Neural crest cell (in vitro differentiated cells): ENCODE measurements at regions not wholly inside any gene's neighbourhood (a gene's known extent, or its start where the extent isn't known, plus 50 kb on each side); places are given as distances from the start of the nearest gene placed in this dataset.

Experiments used
- DNase-seq: peaks from one replicate; pipeline ENCODE4 v3.0.0; 2021; ENCODE audit warnings: low read depth, mixed read lengths, low spot score
- H3K27ac Mint-ChIP-seq: one replicate; pipeline ENCODE4 v1.8.0; 2021; ENCODE audit warnings: mild to moderate bottlenecking, mixed read lengths; ENCODE audit not compliant: unreplicated experiment
- H3K27me3 Mint-ChIP-seq: 2 replicates; pipeline ENCODE4 v1.8.0; 2021; ENCODE audit warnings: low read depth, mild to moderate bottlenecking, mixed read lengths
- H3K36me3 Mint-ChIP-seq: 2 replicates; pipeline ENCODE4 v1.8.0; 2021; ENCODE audit warnings: low read depth, mild to moderate bottlenecking, mixed read lengths
- H3K4me1 Mint-ChIP-seq: 2 replicates; pipeline ENCODE4 v1.8.0; 2021; ENCODE audit warnings: mixed read lengths
- H3K4me3 Mint-ChIP-seq: one replicate; pipeline ENCODE4 v1.8.0; 2021; ENCODE audit warnings: mild to moderate bottlenecking, mixed read lengths
- H3K9me3 Mint-ChIP-seq: 2 replicates; pipeline ENCODE4 v1.8.0; 2021; ENCODE audit warnings: mixed read lengths
- CTCF ChIP-seq: fragments of 200-600 bp; sonication (generic); conservative IDR thresholded peaks from 2 replicates; pipeline ENCODE4 v1.5.0; 2021; ENCODE audit warnings: antibody characterized with exemption, mild to moderate bottlenecking

- no peak for TF ChIP-seq CTCF
- H3K36me3 Mint-ChIP-seq, result no peaks in the 10 kb centered on the region
Measured at GRCh38 chr12:74801625-74802024, 264.0 kb downstream of the ATXN7L3B start.

GRCh38 chr12:74816398-74817175 is 279.0 kb downstream of the ATXN7L3B start:
- peaks cover 5% of the 10 kb centered on the region for H3K9me3 Mint-ChIP-seq
- TF ChIP-seq CTCF, result no peak
- H3K36me3 Mint-ChIP-seq, result no peaks in the 10 kb centered on the region
- H3K27me3 Mint-ChIP-seq, result no peaks in the 10 kb centered on the region
- H3K27ac Mint-ChIP-seq, result no peak overlapping the region
- DNase-seq, result no peak
- no peaks in the 10 kb centered on the region for H3K4me1 Mint-ChIP-seq
- H3K4me3 Mint-ChIP-seq, result no peak overlapping the region

More at GRCh38 chr12:74801625-74802024, 264.0 kb downstream of the ATXN7L3B start:
- H3K9me3 Mint-ChIP-seq, result no peaks in the 10 kb centered on the region
- DNase-seq, result no peak
- no peak overlapping the region for H3K4me3 Mint-ChIP-seq
- no peak overlapping the region for H3K27ac Mint-ChIP-seq
- no peaks in the 10 kb centered on the region for H3K4me1 Mint-ChIP-seq
- no peaks in the 10 kb centered on the region for H3K27me3 Mint-ChIP-seq

DNA sequence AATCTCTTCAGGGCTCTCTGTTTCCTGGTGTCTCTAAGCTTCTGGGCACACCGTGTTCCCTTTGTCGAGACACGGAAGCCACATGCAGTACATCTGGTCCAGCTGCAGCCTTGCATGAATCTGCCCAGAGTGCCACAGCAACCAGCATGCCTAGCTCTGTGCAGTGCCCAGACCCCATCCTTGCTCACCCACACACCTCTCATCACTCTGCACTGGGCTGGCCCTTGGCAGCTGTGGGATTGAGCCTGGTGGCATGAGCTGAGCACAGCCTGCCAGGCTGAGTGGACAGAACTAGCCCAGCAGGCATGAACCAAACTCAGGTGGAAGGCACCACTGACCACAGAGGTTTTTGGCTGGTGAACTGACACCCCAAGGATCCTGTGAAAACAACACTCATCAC is 279.9 kb downstream of the ATXN7L3B start:
- DNase-seq, result no peak
- no peaks in the 10 kb centered on the region for H3K36me3 Mint-ChIP-seq
- H3K4me1 Mint-ChIP-seq, result no peaks in the 10 kb centered on the region
- no peak for TF ChIP-seq CTCF
- H3K9me3 Mint-ChIP-seq, result peaks cover 5% of the 10 kb centered on the region
- H3K27me3 Mint-ChIP-seq, result no peaks in the 10 kb centered on the region
- no peak overlapping the region for H3K27ac Mint-ChIP-seq
- H3K4me3 Mint-ChIP-seq, result no peak overlapping the region

DNA sequence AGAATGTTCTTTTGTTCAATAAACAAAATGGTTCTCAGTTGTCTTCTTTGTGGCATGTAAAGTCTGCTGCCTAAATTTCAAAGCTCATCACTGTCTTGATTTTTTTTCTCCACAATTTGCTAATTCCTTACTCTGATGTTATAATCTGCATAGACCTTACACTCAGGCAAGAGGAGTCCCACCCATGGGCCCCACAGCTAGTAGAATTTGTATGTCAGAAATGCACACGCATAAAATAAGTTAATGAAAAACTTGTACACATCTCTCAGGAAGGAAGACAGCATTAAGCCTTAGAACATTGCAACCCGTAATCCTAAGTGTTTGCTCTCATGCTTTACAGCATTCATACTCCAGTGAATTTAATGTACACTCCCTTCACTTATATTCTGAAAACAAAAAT is 280.8 kb downstream of the ATXN7L3B start:
- no peaks in the 10 kb centered on the region for H3K27me3 Mint-ChIP-seq
- no peaks in the 10 kb centered on the region for H3K4me1 Mint-ChIP-seq
- no peak overlapping the region for H3K4me3 Mint-ChIP-seq
- H3K27ac Mint-ChIP-seq, result no peak overlapping the region
- no peaks in the 10 kb centered on the region for H3K36me3 Mint-ChIP-seq
- DNase-seq, result no peak
- peaks cover 5% of the 10 kb centered on the region for H3K9me3 Mint-ChIP-seq
- TF ChIP-seq CTCF, result no peak

GRCh38 chr12:74820324-74820723 is 282.7 kb downstream of the ATXN7L3B start:
- H3K9me3 Mint-ChIP-seq, result no peaks in the 10 kb centered on the region
- H3K4me1 Mint-ChIP-seq, result no peaks in the 10 kb centered on the region
- no peaks in the 10 kb centered on the region for H3K27me3 Mint-ChIP-seq
- DNase-seq, result no peak
- no peak overlapping the region for H3K27ac Mint-ChIP-seq
- no peak overlapping the region for H3K4me3 Mint-ChIP-seq
- H3K36me3 Mint-ChIP-seq, result no peaks in the 10 kb centered on the region
- TF ChIP-seq CTCF, result no peak
